ENCODE measurements at regions not wholly inside any gene's neighbourhood (a gene's known extent, or its start where the extent isn't known, plus 50 kb on each side); places are given as distances from the start of the nearest gene placed in this dataset.

GRCh38 chr3:20652231-20652986 lies 466.4 kb upstream of the SGO1 start:
- TF ChIP-seq, protein P1, sequence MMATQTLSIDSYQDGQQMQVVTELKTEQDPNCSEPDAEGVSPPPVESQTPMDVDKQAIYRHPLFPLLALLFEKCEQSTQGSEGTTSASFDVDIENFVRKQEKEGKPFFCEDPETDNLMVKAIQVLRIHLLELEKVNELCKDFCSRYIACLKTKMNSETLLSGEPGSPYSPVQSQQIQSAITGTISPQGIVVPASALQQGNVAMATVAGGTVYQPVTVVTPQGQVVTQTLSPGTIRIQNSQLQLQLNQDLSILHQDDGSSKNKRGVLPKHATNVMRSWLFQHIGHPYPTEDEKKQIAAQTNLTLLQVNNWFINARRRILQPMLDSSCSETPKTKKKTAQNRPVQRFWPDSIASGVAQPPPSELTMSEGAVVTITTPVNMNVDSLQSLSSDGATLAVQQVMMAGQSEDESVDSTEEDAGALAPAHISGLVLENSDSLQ (IDR thresholded peaks at IDR 0.05), result no peak
- no peak for TF ChIP-seq ZNF384 (IDR thresholded peaks at IDR 0.05)
- no peak for TF ChIP-seq L3MBTL2 (conservative IDR thresholded peaks at IDR 0.05)
- no peak for TF ChIP-seq SP1 (IDR thresholded peaks at IDR 0.05)
- TF ChIP-seq FOXM1 (IDR thresholded peaks at IDR 0.05; ENCODE audit: borderline replicate concordance), result no peak
- no peak for TF ChIP-seq LEF1 (IDR thresholded peaks at IDR 0.05; ENCODE audit: borderline replicate concordance)
- TF ChIP-seq HDGF (IDR thresholded peaks at IDR 0.05; ENCODE audit: borderline replicate concordance), result no peak
- no peak for TF ChIP-seq CTBP1 (IDR thresholded peaks at IDR 0.05; ENCODE audit: borderline replicate concordance)
- no peak for TF ChIP-seq BHLHE40 (IDR thresholded peaks at IDR 0.05; ENCODE audit: borderline replicate concordance)
- TF ChIP-seq SUZ12 (IDR thresholded peaks at IDR 0.05), result no peak
- TF ChIP-seq FOXA1 (IDR thresholded peaks at IDR 0.05), result no peak
- POLR2A ChIA-PET, result no interaction called here
- CTCF ChIA-PET, result no interaction called here
- no peak for DNase-seq (ENCODE audit: extremely low spot score)

- TF ChIP-seq FOXA1 (IDR thresholded peaks at IDR 0.05) (no peak), SUZ12 (IDR thresholded peaks at IDR 0.05) (no peak), ELF4 (IDR thresholded peaks at IDR 0.05) (no peak), FOXK2 (IDR thresholded peaks at IDR 0.05) (no peak), FOXM1 (IDR thresholded peaks at IDR 0.05; ENCODE audit: borderline replicate concordance) (no peak), NFRKB (IDR thresholded peaks at IDR 0.05) (no peak), L3MBTL2 (conservative IDR thresholded peaks at IDR 0.05) (no peak), BHLHE40 (IDR thresholded peaks at IDR 0.05; ENCODE audit: borderline replicate concordance) (no peak), ZNF384 (IDR thresholded peaks at IDR 0.05) (no peak), HDGF (IDR thresholded peaks at IDR 0.05; ENCODE audit: borderline replicate concordance) (no peak)
- TF ChIP-seq, protein P1 (IDR thresholded peaks at IDR 0.05), result no peak
- no peak for DNase-seq (ENCODE audit: extremely low spot score)
- ChIA-PET CTCF (no interaction called here), POLR2A (no interaction called here)
These were observed 462.9 kb upstream of the SGO1 start for GRCh38 chr3:20648921-20649381.

GRCh38 chr3:20648294-20648693 lies 462.3 kb upstream of the SGO1 start:
- CTCF ChIA-PET, result no interaction called here
- DNase-seq (ENCODE audit: extremely low spot score), result no peak
- TF ChIP-seq ARNT (IDR thresholded peaks at IDR 0.05) (no peak), FOXA1 (IDR thresholded peaks at IDR 0.05) (no peak), TARDBP (IDR thresholded peaks at IDR 0.05) (no peak), ZNF384 (IDR thresholded peaks at IDR 0.05) (no peak), NFRKB (IDR thresholded peaks at IDR 0.05) (no peak), CTBP1 (IDR thresholded peaks at IDR 0.05; ENCODE audit: borderline replicate concordance) (no peak)
- POLR2A ChIA-PET, result no interaction called here

DNA sequence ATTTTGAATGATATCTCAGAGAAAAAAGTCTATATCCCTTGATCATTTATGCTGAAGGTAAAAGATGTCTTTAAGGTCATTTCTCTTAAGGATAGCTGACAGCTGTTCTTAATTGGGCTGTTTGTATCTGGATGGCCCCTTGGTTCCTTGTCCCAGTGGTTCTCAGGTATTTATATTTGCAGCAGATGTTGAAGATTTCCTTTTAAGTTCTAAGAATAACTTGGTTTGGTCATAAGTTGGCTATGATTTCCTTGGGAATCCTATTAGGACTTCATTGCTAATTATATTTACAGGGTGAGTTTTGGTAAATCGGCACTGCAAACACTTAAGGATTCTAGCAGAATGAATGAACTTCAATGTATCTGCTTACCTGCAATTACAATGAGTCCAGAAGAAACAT lies 460.4 kb upstream of the SGO1 start:
- CTCF ChIA-PET, result no interaction called here
- DNase-seq (ENCODE audit: extremely low spot score), result no peak
- TF ChIP-seq SUZ12 (IDR thresholded peaks at IDR 0.05), result no peak
- TF ChIP-seq CTBP1 (IDR thresholded peaks at IDR 0.05; ENCODE audit: borderline replicate concordance), result no peak
- no peak for TF ChIP-seq FOXK2 (IDR thresholded peaks at IDR 0.05)
- no peak for TF ChIP-seq SP1 (IDR thresholded peaks at IDR 0.05)
- no peak for TF ChIP-seq L3MBTL2 (conservative IDR thresholded peaks at IDR 0.05)
- no peak for TF ChIP-seq LEF1 (IDR thresholded peaks at IDR 0.05; ENCODE audit: borderline replicate concordance)
- no peak for TF ChIP-seq TARDBP (IDR thresholded peaks at IDR 0.05)
- TF ChIP-seq FOXA1 (IDR thresholded peaks at IDR 0.05), result no peak
- TF ChIP-seq ZNF384 (IDR thresholded peaks at IDR 0.05), result no peak
- no peak for TF ChIP-seq ELF4 (IDR thresholded peaks at IDR 0.05)
- TF ChIP-seq HDGF (IDR thresholded peaks at IDR 0.05; ENCODE audit: borderline replicate concordance), result no peak
- no peak for TF ChIP-seq FOXM1 (IDR thresholded peaks at IDR 0.05; ENCODE audit: borderline replicate concordance)
- no peak for TF ChIP-seq ARNT (IDR thresholded peaks at IDR 0.05)
- TF ChIP-seq, protein P1 (IDR thresholded peaks at IDR 0.05), result no peak
- no peak for TF ChIP-seq BHLHE40 (IDR thresholded peaks at IDR 0.05; ENCODE audit: borderline replicate concordance)
- TF ChIP-seq NFRKB (IDR thresholded peaks at IDR 0.05), result no peak
- POLR2A ChIA-PET, result no interaction called here

DNA sequence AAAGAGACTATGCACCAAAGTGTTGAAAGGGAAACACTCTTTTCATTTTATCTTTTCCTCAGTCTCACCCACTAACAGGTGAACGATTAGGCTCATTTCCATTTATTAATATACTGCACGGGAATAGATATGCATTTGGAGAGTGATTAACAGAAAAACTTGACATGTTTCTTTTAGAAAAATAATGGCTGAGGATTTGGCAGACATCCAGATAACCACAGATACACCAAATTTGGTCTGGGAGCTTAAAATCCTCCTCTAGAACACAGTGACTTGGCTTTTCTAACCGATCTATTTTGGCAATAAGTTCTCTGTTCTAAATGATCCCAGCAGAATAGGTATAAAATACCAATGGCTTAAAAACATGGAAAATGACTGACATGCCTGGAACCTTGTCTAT lies 459.3 kb upstream of the SGO1 start:
- DNase-seq (ENCODE audit: extremely low spot score), result no peak
- ChIA-PET CTCF (no interaction called here), POLR2A (no interaction called here)
- TF ChIP-seq ELF4 (IDR thresholded peaks at IDR 0.05) (no peak), ARNT (IDR thresholded peaks at IDR 0.05) (no peak), HDGF (IDR thresholded peaks at IDR 0.05; ENCODE audit: borderline replicate concordance) (no peak), L3MBTL2 (conservative IDR thresholded peaks at IDR 0.05) (no peak), FOXM1 (IDR thresholded peaks at IDR 0.05; ENCODE audit: borderline replicate concordance) (no peak), NFRKB (IDR thresholded peaks at IDR 0.05) (no peak), FOXA1 (IDR thresholded peaks at IDR 0.05) (no peak), TARDBP (IDR thresholded peaks at IDR 0.05) (no peak), LEF1 (IDR thresholded peaks at IDR 0.05; ENCODE audit: borderline replicate concordance) (no peak), BHLHE40 (IDR thresholded peaks at IDR 0.05; ENCODE audit: borderline replicate concordance) (no peak), SP1 (IDR thresholded peaks at IDR 0.05) (no peak)
- TF ChIP-seq, protein P1 (IDR thresholded peaks at IDR 0.05), result no peak

Data from HEK293T (cell line).